Tibial nerve (tissue), 4 donors: ENCODE measurements at regions not wholly inside any gene's neighbourhood (a gene's known extent, or its start where the extent isn't known, plus 50 kb on each side); places are given as distances from the start of the nearest gene placed in this dataset.

Experiments
- DNase-seq, 2 donors: peaks; one replicate each; pipeline ENCODE4 v3.0.0-alpha.2; 2019; ENCODE audit warnings: low spot score in 2 of 2
- H3K27ac ChIP-seq, 4 donors: fragments of 200-600 bp; sonication (generic) in 3 of 4; one replicate each; pipeline ENCODE4 v1.5.1; 2017 to 2019; ENCODE audit warnings: mild to moderate bottlenecking in 1 of 4
- H3K27me3 ChIP-seq, 2 donors: fragments of 200-600 bp; sonication (generic) in 1 of 2; one replicate each; pipeline versions ENCODE4 v1.5.1 to v1.6.0; 2017 to 2019
- H3K36me3 ChIP-seq, 3 donors: fragments of 200-600 bp; sonication (generic); one replicate each; pipeline ENCODE4 v1.5.1; 2018 to 2019
- H3K4me1 ChIP-seq, 4 donors: fragments of 200-600 bp; sonication (generic) in 3 of 4; one replicate each; pipeline ENCODE4 v1.5.1; 2017 to 2019
- H3K4me3 ChIP-seq, 4 donors: fragments of 200-600 bp; sonication (generic) in 3 of 4; one replicate each; pipeline ENCODE4 v1.5.1; 2017 to 2019; ENCODE audit warnings: mild to moderate bottlenecking in 1 of 4, moderate library complexity in 1 of 4
- H3K9me3 ChIP-seq, 4 donors: fragments of 200-600 bp; sonication (generic) in 3 of 4; one replicate each; pipeline ENCODE4 v1.5.1; 2017 to 2019
- EP300 ChIP-seq, 2 donors: sonication (generic); formaldehyde crosslinking; IDR thresholded peaks; one replicate each; pipeline ENCODE4 v1.6.1; 2017; ENCODE audit warnings: antibody characterized with exemption in 2 of 2, mild to moderate bottlenecking in 1 of 2
- POLR2A ChIP-seq, 2 donors: fragments of 450-650 bp; IDR thresholded peaks; one replicate each; pipeline ENCODE4 v1.6.1; 2017; ENCODE audit warnings: antibody characterized with exemption in 2 of 2, mild to moderate bottlenecking in 2 of 2, moderate library complexity in 2 of 2
- WGBS, 2 donors: methylation state at CpG; one replicate each; pipeline ENCODE4 v1.1.5; 2018; 5-methylcytosine and 5-hydroxymethylcytosine counted together
- TF ChIP-seq, protein P1 (sequence below), 5 experiments: fragments of 200-600 bp in 3 of 5; fragments of 450-650 bp in 2 of 5; sonication (generic) in 3 of 5; IDR thresholded peaks; one replicate each; pipeline ENCODE4 v1.5.1; 2016 to 2019; ENCODE audit warnings: antibody characterized with exemption in 5 of 5, mild to moderate bottlenecking in 3 of 5, moderate library complexity in 2 of 5

DNA sequence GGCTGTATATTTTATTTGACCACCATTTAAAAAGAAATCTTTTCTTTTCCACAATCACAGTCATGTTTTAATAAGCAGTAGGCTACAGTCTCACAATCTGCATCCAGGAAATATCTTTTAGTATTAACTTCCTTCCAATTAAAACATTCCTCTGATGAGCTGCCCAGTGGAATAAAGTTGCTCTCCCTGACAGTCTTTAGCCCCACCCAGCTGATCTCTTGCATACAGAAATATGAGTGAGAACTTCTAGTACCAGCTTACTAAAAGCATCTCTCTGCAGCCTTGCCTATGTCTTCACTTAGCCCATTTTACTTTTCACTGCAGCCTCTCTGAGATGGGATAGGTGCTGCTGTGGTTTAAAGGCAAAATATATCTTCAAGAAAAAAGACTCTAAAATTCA, 143.4 kb upstream of the ANO3 start:
- no peak for DNase-seq
- H3K4me3 ChIP-seq, result no peak overlapping the region
- peaks cover 0 to 16% (median 4%) of the 10 kb centered on the region in 4 donors for H3K4me1 ChIP-seq
- H3K36me3 ChIP-seq, result no peaks in the 10 kb centered on the region
- H3K9me3 ChIP-seq, result no peaks in the 10 kb centered on the region
- H3K27ac ChIP-seq, result no peak overlapping the region
- no peaks in the 10 kb centered on the region for H3K27me3 ChIP-seq
- TF ChIP-seq EP300 (IDR thresholded peaks at IDR 0.05) (no peak), POLR2A (IDR thresholded peaks at IDR 0.05) (no peak)
- TF ChIP-seq, protein P1, sequence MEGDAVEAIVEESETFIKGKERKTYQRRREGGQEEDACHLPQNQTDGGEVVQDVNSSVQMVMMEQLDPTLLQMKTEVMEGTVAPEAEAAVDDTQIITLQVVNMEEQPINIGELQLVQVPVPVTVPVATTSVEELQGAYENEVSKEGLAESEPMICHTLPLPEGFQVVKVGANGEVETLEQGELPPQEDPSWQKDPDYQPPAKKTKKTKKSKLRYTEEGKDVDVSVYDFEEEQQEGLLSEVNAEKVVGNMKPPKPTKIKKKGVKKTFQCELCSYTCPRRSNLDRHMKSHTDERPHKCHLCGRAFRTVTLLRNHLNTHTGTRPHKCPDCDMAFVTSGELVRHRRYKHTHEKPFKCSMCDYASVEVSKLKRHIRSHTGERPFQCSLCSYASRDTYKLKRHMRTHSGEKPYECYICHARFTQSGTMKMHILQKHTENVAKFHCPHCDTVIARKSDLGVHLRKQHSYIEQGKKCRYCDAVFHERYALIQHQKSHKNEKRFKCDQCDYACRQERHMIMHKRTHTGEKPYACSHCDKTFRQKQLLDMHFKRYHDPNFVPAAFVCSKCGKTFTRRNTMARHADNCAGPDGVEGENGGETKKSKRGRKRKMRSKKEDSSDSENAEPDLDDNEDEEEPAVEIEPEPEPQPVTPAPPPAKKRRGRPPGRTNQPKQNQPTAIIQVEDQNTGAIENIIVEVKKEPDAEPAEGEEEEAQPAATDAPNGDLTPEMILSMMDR (IDR thresholded peaks at IDR 0.05), result no peak

GRCh38 chr11:26191193-26191592, 140.7 kb upstream of the ANO3 start:
- Histone ChIP-seq H3K4me1 (peaks cover 0 to 16% (median 4%) of the 10 kb centered on the region in 4 donors), H3K27ac (no peak overlapping the region), H3K4me3 (no peak overlapping the region), H3K36me3 (no peaks in the 10 kb centered on the region), H3K9me3 (no peaks in the 10 kb centered on the region), H3K27me3 (no peaks in the 10 kb centered on the region)
- DNase-seq, result no peak
- no peak for TF ChIP-seq POLR2A (IDR thresholded peaks at IDR 0.05)
- no peak for TF ChIP-seq EP300 (IDR thresholded peaks at IDR 0.05)
- TF ChIP-seq, protein P1 (IDR thresholded peaks at IDR 0.05), result no peak
- WGBS, 2 donors, result 96 to 97% methylated on average over 6 of the region's 6 CpGs

GRCh38 chr11:26193694-26194365, 138.1 kb upstream of the ANO3 start:
- no peaks in the 10 kb centered on the region for H3K27me3 ChIP-seq
- TF ChIP-seq POLR2A (IDR thresholded peaks at IDR 0.05) (no peak), EP300 (IDR thresholded peaks at IDR 0.05) (no peak)
- TF ChIP-seq, protein P1 (IDR thresholded peaks at IDR 0.05), result no peak
- no peaks in the 10 kb centered on the region for H3K36me3 ChIP-seq
- H3K4me1 ChIP-seq, result peaks cover 0 to 7% (median 1%) of the 10 kb centered on the region in 4 donors
- H3K27ac ChIP-seq, result no peak overlapping the region
- no peaks in the 10 kb centered on the region for H3K9me3 ChIP-seq
- no peak overlapping the region for H3K4me3 ChIP-seq
- no peak for DNase-seq

DNA sequence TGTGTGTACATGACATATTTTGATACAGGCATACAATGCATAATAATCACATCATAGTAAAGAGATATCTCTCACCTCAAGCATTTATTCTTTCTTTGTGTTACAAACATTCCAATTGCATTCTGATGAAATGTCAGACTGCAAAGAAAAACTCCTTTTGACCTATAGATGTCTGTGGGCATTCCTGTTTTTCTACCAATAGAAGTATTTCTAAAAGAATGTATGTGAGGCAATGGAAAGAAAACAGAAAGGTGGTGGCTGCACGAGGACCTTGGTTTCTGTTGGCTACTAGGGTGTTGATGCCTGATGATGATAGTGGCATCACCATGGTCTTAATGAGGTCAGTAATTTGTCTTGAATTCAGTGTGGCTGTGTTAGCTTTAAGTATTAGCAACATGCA, 137.0 kb upstream of the ANO3 start:
- Histone ChIP-seq H3K9me3 (no peaks in the 10 kb centered on the region), H3K27me3 (no peaks in the 10 kb centered on the region), H3K4me1 (peaks cover 0 to 3% (median 0%) of the 10 kb centered on the region in 4 donors), H3K4me3 (no peak overlapping the region), H3K36me3 (no peaks in the 10 kb centered on the region), H3K27ac (no peak overlapping the region)
- DNase-seq, result no peak
- WGBS, 2 donors, result 74 to 82% methylated on average over 1 of the region's 1 CpG
- no peak for TF ChIP-seq POLR2A (IDR thresholded peaks at IDR 0.05)
- TF ChIP-seq, protein P1 (IDR thresholded peaks at IDR 0.05), result no peak
- TF ChIP-seq EP300 (IDR thresholded peaks at IDR 0.05), result no peak

- no peaks in the 10 kb centered on the region for H3K27me3 ChIP-seq
- no peak overlapping the region for H3K27ac ChIP-seq
- 82 to 95% methylated on average over 4 of the region's 4 CpGs for WGBS, 2 donors
- H3K4me3 ChIP-seq, result no peak overlapping the region
- no peaks in the 10 kb centered on the region for H3K4me1 ChIP-seq
- DNase-seq, result no peak
- no peak for TF ChIP-seq EP300 (IDR thresholded peaks at IDR 0.05)
- TF ChIP-seq POLR2A (IDR thresholded peaks at IDR 0.05), result no peak
- TF ChIP-seq, protein P1 (IDR thresholded peaks at IDR 0.05), result no peak
- H3K36me3 ChIP-seq, result no peaks in the 10 kb centered on the region
- no peaks in the 10 kb centered on the region for H3K9me3 ChIP-seq
These were observed 133.3 kb upstream of the ANO3 start for GRCh38 chr11:26198532-26199096.
